ENCODE measurements at regions not wholly inside any gene's neighbourhood (a gene's known extent, or its start where the extent isn't known, plus 50 kb on each side); places are given as distances from the start of the nearest gene placed in this dataset.

GRCh38 chr2:8496617-8497016, 185.2 kb upstream of the ID2 start:
- no peak for TF ChIP-seq PHF8 (IDR thresholded peaks at IDR 0.05; ENCODE audit: borderline replicate concordance, low read depth)
- no peak for TF ChIP-seq POLR2A (IDR thresholded peaks at IDR 0.05; ENCODE audit: low read length)
